Cardiac septum (tissue), 1 donor: ENCODE measurements at regions not wholly inside any gene's neighbourhood (a gene's known extent, or its start where the extent isn't known, plus 50 kb on each side); places are given as distances from the start of the nearest gene placed in this dataset.
"Not testable (repeated sequence)": the region's sequence is repeated elsewhere in the genome, so short reads cannot be mapped to it uniquely, and the experiment has no call there.

Experiments
- DNase-seq: peaks from one replicate; pipeline ENCODE4 v3.0.0-alpha.2; 2020; ENCODE audit warnings: low spot score
- intact Hi-C: fragments of 100-400 bp; cut with DNase I; formaldehyde crosslinking; loops from one replicate; pipeline ENCODE4 v1.14.0; 2022
- donor health status: DM: no; HTN: no; CAD: no.

GRCh38 chr12:91507754-91508153 lies 325.1 kb upstream of the DCN start:
- intact Hi-C loops, result no loop called here
- DNase-seq, result no peak

GRCh38 chr12:91506452-91506851 lies 323.8 kb upstream of the DCN start:
- intact Hi-C loops, result no loop called here

GRCh38 chr12:91505006-91505405 lies 322.4 kb upstream of the DCN start:
- DNase-seq, result no peak
- intact Hi-C loops, result no loop called here

More at GRCh38 chr12:91506452-91506851, 323.8 kb upstream of the DCN start:
- DNase-seq, result no peak

- intact Hi-C loops, result no loop called here
- no peak for DNase-seq
These were observed 319.6 kb upstream of the DCN start for GRCh38 chr12:91502208-91502607.

- DNase-seq, result no peak
- intact Hi-C loops, result no loop called here
These were observed 313.7 kb upstream of the DCN start for GRCh38 chr12:91496337-91496736.

- DNase-seq, result no peak
- intact Hi-C loops, result no loop called here
These were observed 310.7 kb upstream of the DCN start for GRCh38 chr12:91493308-91493707.

GRCh38 chr12:91492648-91493047 lies 310.0 kb upstream of the DCN start:
- intact Hi-C loops, result no loop called here
- DNase-seq, result no peak

- no peak for DNase-seq
- intact Hi-C loops, result no loop called here
These were observed 308.2 kb upstream of the DCN start for GRCh38 chr12:91490667-91491311.

GRCh38 chr12:91483471-91483985 lies 300.9 kb upstream of the DCN start:
- DNase-seq, result no peak

GRCh38 chr12:91482231-91482630 lies 299.6 kb upstream of the DCN start:
- no peak for DNase-seq
- intact Hi-C loops, result no loop called here

More at GRCh38 chr12:91483471-91483985, 300.9 kb upstream of the DCN start:
- intact Hi-C loops, result no loop called here

- no peak for DNase-seq
- intact Hi-C loops, result no loop called here
These were observed 295.9 kb upstream of the DCN start for GRCh38 chr12:91478500-91478899.

GRCh38 chr12:91467686-91468085 lies 285.1 kb upstream of the DCN start:
- no peak for DNase-seq
- intact Hi-C loops, result no loop called here

- DNase-seq, result no peak
- intact Hi-C loops, result no loop called here
These were observed 278.4 kb upstream of the DCN start for GRCh38 chr12:91461061-91461460.

GRCh38 chr12:91460469-91460868 lies 277.9 kb upstream of the DCN start:
- no peak for DNase-seq
- intact Hi-C loops, result no loop called here

- DNase-seq, result no peak
- intact Hi-C loops, result no loop called here
These were observed 272.7 kb upstream of the DCN start for GRCh38 chr12:91455321-91455720.

GRCh38 chr12:91454179-91454578 lies 271.6 kb upstream of the DCN start:
- intact Hi-C loops, result no loop called here
- no peak for DNase-seq

GRCh38 chr12:91452464-91452863 lies 269.8 kb upstream of the DCN start:
- intact Hi-C loops, DNase-seq: not testable (repeated sequence)

- intact Hi-C loops, result no loop called here
- no peak for DNase-seq
These were observed 259.7 kb upstream of the DCN start for GRCh38 chr12:91441993-91442952.

- intact Hi-C loops, result no loop called here
- no peak for DNase-seq
These were observed 258.6 kb upstream of the DCN start for GRCh38 chr12:91441246-91441645.

GRCh38 chr12:91434081-91434480 lies 251.5 kb upstream of the DCN start:
- intact Hi-C loops, result no loop called here
- no peak for DNase-seq

GRCh38 chr12:91432755-91433154 lies 250.1 kb upstream of the DCN start:
- DNase-seq, result no peak
- intact Hi-C loops, result no loop called here
